Testis (tissue), 2 donors: ENCODE measurements at regions not wholly inside any gene's neighbourhood (a gene's known extent, or its start where the extent isn't known, plus 50 kb on each side); places are given as distances from the start of the nearest gene placed in this dataset.
"Not testable (repeated sequence)": the region's sequence is repeated elsewhere in the genome, so short reads cannot be mapped to it uniquely, and the experiment has no call there.

Experiments
- POLR2A ChIP-seq: fragments of 450-650 bp; IDR thresholded peaks from one replicate; pipeline ENCODE4 v1.6.1; 2017; ENCODE audit warnings: antibody characterized with exemption, mild to moderate bottlenecking, moderate library complexity
- TF ChIP-seq, protein P1 (sequence below), 3 experiments: fragments of 450-650 bp in 2 of 3; fragments of 200-600 bp in 1 of 3; sonication (generic) in 1 of 3; IDR thresholded peaks; one replicate each; pipeline ENCODE4 v1.5.1; 2016 to 2019; ENCODE audit warnings: antibody characterized with exemption in 3 of 3, mild to moderate bottlenecking in 2 of 3, moderate library complexity in 1 of 3

- TF ChIP-seq POLR2A: not testable (repeated sequence)
- TF ChIP-seq, protein P1, sequence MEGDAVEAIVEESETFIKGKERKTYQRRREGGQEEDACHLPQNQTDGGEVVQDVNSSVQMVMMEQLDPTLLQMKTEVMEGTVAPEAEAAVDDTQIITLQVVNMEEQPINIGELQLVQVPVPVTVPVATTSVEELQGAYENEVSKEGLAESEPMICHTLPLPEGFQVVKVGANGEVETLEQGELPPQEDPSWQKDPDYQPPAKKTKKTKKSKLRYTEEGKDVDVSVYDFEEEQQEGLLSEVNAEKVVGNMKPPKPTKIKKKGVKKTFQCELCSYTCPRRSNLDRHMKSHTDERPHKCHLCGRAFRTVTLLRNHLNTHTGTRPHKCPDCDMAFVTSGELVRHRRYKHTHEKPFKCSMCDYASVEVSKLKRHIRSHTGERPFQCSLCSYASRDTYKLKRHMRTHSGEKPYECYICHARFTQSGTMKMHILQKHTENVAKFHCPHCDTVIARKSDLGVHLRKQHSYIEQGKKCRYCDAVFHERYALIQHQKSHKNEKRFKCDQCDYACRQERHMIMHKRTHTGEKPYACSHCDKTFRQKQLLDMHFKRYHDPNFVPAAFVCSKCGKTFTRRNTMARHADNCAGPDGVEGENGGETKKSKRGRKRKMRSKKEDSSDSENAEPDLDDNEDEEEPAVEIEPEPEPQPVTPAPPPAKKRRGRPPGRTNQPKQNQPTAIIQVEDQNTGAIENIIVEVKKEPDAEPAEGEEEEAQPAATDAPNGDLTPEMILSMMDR (IDR thresholded peaks at IDR 0.05): not testable (repeated sequence)
Observed at GRCh38 chr1:38583287-38583686, 276.3 kb downstream of the RRAGC start.
